ENCODE measurements at regions not wholly inside any gene's neighbourhood (a gene's known extent, or its start where the extent isn't known, plus 50 kb on each side); places are given as distances from the start of the nearest gene placed in this dataset.
A peak's percentile ranks its signal among the peaks of the same experiment; 100 is the strongest.

- no peaks in the 10 kb centered on the region for H4K20me1 ChIP-seq (ENCODE audit: insufficient read depth, low read length, poor library complexity, severe bottlenecking)
- no peaks in the 10 kb centered on the region for H3F3A ChIP-seq (ENCODE audit: low read depth)
- H3K36me3 ChIP-seq (ENCODE audit: insufficient read depth, low read length) = no peaks in the 10 kb centered on the region
- no peak overlapping the region for H3K4me2 ChIP-seq (ENCODE audit: low read depth, low read length, poor library complexity, severe bottlenecking)
- no peaks in the 10 kb centered on the region for H3K79me2 ChIP-seq (ENCODE audit: insufficient read depth, low read length)
- H2AFZ ChIP-seq (ENCODE audit: low read length) = no peak overlapping the region
- no peak overlapping the region for H3K4me3 ChIP-seq (ENCODE audit: low read length, poor library complexity, severe bottlenecking)
- no peaks in the 10 kb centered on the region for H3K9me2 ChIP-seq (replicated peaks; ENCODE audit: low read depth, low read length)
- H3K27me3 ChIP-seq (ENCODE audit: insufficient read depth, low read length, poor library complexity, severe bottlenecking) = no peaks in the 10 kb centered on the region
- no peak for TF ChIP-seq CTCF (conservative IDR thresholded peaks at IDR 0.05; ENCODE audit: low read length)
- TF ChIP-seq EZH2phosphoT487 (IDR thresholded peaks at IDR 0.05; ENCODE audit: borderline replicate concordance) = no peak
- H3K9me3 ChIP-seq (ENCODE audit: insufficient read depth, low read depth, low read length) = no peaks in the 10 kb centered on the region
- H3K4me1 ChIP-seq (ENCODE audit: insufficient read depth, low read length, poor library complexity, severe bottlenecking) = no peaks in the 10 kb centered on the region
- H3K9ac ChIP-seq (ENCODE audit: low read depth, low read length, poor library complexity, severe bottlenecking) = no peak overlapping the region
Observed at GRCh38 chr10:98332623-98333269, 64.8 kb upstream of the LOXL4 start.

- no peaks in the 10 kb centered on the region for H3K79me2 ChIP-seq (ENCODE audit: insufficient read depth, low read length)
- no peaks in the 10 kb centered on the region for H3K36me3 ChIP-seq (ENCODE audit: insufficient read depth, low read length)
- no peaks in the 10 kb centered on the region for H3K4me1 ChIP-seq (ENCODE audit: insufficient read depth, low read length, poor library complexity, severe bottlenecking)
- no peaks in the 10 kb centered on the region for H3K9me3 ChIP-seq (ENCODE audit: insufficient read depth, low read depth, low read length)
- TF ChIP-seq EZH2phosphoT487 (IDR thresholded peaks at IDR 0.05; ENCODE audit: borderline replicate concordance) (no peak), CTCF (conservative IDR thresholded peaks at IDR 0.05; ENCODE audit: low read length) (peak; percentile 87)
- H3K4me3 ChIP-seq (ENCODE audit: low read length, poor library complexity, severe bottlenecking) = no peak overlapping the region
- H3F3A ChIP-seq (ENCODE audit: low read depth) = no peaks in the 10 kb centered on the region
- H2AFZ ChIP-seq (ENCODE audit: low read length) = peak overlapping the region; percentile 54; the same call in 1 of the 2 replicates
- no peak overlapping the region for H3K4me2 ChIP-seq (ENCODE audit: low read depth, low read length, poor library complexity, severe bottlenecking)
- no peaks in the 10 kb centered on the region for H3K27me3 ChIP-seq (ENCODE audit: insufficient read depth, low read length, poor library complexity, severe bottlenecking)
- no peaks in the 10 kb centered on the region for H3K9me2 ChIP-seq (replicated peaks; ENCODE audit: low read depth, low read length)
- no peak overlapping the region for H3K9ac ChIP-seq (ENCODE audit: low read depth, low read length, poor library complexity, severe bottlenecking)
- no peaks in the 10 kb centered on the region for H4K20me1 ChIP-seq (ENCODE audit: insufficient read depth, low read length, poor library complexity, severe bottlenecking)
Observed at GRCh38 chr10:98331885-98332284, 63.9 kb upstream of the LOXL4 start.

DNA sequence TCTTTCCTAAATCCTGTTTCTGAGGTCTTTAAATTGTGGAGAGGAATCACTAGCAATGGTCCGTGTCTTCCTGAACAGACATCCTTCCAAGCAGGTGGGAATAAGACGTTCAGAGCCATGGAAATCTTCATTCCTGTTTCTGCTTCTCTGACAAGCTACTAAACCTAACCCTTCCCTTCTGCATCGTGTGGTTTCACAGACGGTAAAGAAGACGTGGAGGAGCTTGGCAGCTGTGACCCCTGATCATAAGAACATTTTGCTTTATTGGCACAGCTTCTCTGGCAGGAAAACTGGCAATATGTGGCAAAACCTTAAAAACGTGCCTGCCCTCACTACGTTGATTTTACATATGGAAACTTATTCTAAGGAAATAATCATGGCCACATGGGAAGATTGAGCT is 63.0 kb upstream of the LOXL4 start:
- H3K4me2 ChIP-seq (ENCODE audit: low read depth, low read length, poor library complexity, severe bottlenecking) = no peak overlapping the region

More for the DNA sequence above, 63.0 kb upstream of the LOXL4 start:
- no peak overlapping the region for H3K4me3 ChIP-seq (ENCODE audit: low read length, poor library complexity, severe bottlenecking)
- no peaks in the 10 kb centered on the region for H3K36me3 ChIP-seq (ENCODE audit: insufficient read depth, low read length)
- H3K9me3 ChIP-seq (ENCODE audit: insufficient read depth, low read depth, low read length) = no peaks in the 10 kb centered on the region
- no peaks in the 10 kb centered on the region for H3K79me2 ChIP-seq (ENCODE audit: insufficient read depth, low read length)
- no peak overlapping the region for H3K9ac ChIP-seq (ENCODE audit: low read depth, low read length, poor library complexity, severe bottlenecking)
- H2AFZ ChIP-seq (ENCODE audit: low read length) = no peak overlapping the region
- H4K20me1 ChIP-seq (ENCODE audit: insufficient read depth, low read length, poor library complexity, severe bottlenecking) = no peaks in the 10 kb centered on the region
- no peaks in the 10 kb centered on the region for H3K9me2 ChIP-seq (replicated peaks; ENCODE audit: low read depth, low read length)
- H3K4me1 ChIP-seq (ENCODE audit: insufficient read depth, low read length, poor library complexity, severe bottlenecking) = no peaks in the 10 kb centered on the region
- no peak for TF ChIP-seq CTCF (conservative IDR thresholded peaks at IDR 0.05; ENCODE audit: low read length)
- TF ChIP-seq EZH2phosphoT487 (IDR thresholded peaks at IDR 0.05; ENCODE audit: borderline replicate concordance) = no peak
- H3K27me3 ChIP-seq (ENCODE audit: insufficient read depth, low read length, poor library complexity, severe bottlenecking) = no peaks in the 10 kb centered on the region
- no peaks in the 10 kb centered on the region for H3F3A ChIP-seq (ENCODE audit: low read depth)

Data from Loucy (cell line).